ENCODE measurements at regions not wholly inside any gene's neighbourhood (a gene's known extent, or its start where the extent isn't known, plus 50 kb on each side); places are given as distances from the start of the nearest gene placed in this dataset.

DNA sequence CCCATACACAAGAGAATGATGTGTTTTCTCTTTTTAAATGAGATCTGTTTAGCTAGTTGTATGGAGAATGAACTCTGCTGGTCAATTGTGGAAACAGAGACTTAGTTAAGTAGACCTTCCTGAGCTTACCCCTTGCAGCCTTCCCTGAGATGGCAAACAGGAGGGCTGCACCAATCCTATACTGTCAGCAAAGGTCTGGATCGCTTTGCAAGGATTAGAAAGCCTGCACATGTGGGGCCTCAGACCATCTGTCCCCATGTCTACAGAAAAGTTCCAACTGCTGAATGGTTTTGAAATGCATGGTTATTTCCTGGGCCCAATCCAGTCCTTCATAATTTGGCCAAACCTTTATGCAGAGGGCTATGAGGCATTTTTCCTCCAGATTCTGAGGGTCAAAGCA is 183.9 kb upstream of the SLC10A2 start:
- DNase-seq, result no peak

DNA sequence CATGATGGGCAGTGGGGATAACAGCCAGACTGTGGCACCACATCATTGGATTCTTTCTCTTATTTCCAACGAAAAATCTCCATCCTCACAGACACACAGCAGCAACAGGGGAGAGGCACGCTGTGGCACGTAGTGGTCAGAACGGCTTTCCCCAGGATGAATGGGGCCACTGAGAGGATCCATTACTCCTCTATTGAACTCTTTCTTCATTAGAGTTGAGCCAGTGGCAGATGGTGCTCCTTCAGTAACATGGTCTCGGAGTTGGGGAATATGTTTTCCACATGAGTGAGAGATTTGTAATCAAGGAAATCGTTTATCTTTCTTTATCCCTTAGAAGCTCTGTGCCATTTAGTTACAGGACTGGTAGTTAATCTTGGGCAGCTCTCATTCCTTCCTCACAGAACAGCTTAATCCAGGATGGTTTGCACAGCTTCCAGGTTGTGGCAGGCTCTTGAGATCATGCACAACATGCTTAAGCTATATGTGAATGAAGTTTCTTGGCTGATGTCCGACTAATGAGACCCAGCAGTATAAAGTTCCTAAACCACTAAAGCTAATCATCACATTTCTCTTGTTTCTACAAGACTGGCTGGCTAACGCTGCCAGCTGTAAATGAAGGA is 180.5 kb upstream of the SLC10A2 start:
- no peak for DNase-seq

DNA sequence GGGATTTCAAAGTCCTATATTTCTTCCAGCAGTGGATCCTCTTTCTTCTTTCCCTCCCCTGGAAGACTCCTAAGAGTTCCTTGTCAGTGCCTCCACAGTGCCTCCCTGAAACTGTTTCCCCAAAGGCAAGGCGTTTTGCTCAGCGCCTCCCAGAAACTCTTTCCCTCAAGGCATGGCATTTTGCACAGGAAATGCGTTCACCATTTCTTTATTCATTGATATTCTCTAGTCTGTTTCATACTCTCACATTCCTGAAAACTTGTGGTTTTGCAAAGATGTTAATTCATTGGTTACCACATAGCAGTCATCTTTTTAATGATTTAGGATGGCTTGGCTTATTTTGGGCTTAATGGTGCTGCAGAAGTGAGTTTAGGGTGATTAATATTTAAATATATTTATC is 177.3 kb upstream of the SLC10A2 start:
- DNase-seq, result no peak

DNA sequence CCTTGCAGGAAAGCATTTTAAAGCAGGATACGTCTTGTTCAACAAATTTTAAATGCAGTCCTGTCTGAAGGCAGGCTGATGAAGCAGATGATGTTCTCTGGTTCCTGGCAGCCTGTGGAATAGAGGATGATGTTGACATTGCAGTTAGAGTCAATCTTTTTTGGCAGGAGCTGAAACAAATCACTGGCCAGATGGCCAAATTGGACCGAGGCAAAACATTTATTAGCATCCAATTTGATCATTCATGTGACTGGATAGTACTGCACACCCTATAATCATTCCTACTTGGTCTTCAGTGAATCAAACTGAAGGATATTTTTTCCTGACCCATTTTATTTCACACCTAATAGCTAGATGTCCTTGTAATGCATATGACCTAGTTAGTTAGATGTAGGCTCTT is 172.2 kb upstream of the SLC10A2 start:
- DNase-seq, result no peak

DNA sequence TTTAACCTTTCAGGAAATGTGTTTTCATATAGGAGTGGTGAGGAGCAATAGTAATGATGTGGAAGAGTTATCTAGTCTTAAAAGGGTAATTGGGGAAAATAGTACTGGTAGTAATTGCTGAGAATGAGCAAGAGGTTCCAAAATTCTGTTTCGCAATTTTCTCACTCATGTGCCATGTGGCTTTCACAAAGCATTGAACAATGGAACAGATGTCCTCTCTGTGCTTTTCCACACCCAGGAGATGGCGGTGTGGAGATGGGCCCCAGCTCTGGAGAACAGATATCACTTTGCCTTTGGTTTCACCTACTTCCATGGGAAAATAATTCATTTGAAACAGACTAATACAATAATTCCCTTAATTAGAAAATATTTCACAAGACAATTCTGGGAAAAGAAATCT is 170.0 kb upstream of the SLC10A2 start:
- no peak for DNase-seq

DNA sequence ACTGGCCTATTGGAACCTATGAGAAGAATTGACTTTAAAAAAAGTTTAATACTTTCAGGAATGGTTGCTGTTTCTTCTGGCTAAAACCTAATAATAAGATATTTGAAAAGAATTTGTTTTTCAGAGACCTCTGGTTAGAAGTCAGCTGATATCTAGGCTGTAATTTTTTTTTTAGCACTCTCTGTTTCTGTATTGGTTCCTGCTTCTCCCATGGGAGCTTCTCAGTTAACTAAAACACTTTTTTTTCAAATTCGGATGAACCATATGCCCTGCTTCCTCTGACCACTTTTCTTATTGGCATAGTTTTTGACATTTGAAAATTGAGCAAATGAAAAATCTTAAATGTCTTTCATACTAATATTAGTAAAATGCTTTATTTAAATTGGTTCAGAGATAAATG is 163.5 kb upstream of the SLC10A2 start:
- no peak for DNase-seq

- no peak for DNase-seq
Measured at GRCh38 chr13:103224804-103225203, 158.6 kb upstream of the SLC10A2 start.

GRCh38 chr13:103222683-103223082 is 156.5 kb upstream of the SLC10A2 start:
- no peak for DNase-seq

DNA sequence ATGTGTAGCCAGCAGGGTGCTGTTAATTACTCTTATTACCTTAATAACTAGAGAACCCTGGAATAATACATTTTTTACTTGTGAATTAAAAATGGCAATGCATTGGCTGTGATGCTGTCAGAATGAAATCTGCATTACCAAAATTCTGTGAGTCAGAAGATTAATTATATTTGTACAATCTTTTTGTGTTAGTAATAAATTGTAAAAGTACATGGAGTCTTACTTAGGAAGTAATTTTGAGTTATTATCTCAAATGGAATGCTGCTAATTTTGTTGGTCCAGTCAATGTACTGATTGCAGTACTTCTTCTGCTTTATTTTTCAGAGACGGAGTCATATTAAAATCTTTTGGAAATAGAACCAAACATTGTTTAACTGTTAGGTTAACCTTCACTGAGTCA is 152.0 kb upstream of the SLC10A2 start:
- no peak for DNase-seq

DNA sequence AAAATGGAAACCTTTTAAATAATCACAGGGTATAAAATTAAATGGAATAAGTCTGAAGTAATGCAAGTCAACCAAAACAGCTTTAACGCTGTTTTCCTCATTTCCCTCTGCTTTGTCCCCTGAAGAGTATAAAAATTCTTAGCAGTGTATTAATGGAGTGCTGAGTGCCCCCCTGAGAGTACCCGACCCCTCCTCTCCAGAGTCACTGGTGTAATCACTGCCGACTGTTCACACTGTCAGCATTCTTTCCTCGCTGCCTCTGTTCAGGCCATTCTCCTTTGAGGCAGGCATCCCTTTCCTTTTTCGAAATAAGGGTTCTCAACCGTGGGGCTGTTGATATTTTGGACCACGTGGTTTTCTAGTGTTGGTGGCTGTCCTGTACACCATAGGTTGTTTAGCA is 146.9 kb upstream of the SLC10A2 start:
- no peak for DNase-seq

DNA sequence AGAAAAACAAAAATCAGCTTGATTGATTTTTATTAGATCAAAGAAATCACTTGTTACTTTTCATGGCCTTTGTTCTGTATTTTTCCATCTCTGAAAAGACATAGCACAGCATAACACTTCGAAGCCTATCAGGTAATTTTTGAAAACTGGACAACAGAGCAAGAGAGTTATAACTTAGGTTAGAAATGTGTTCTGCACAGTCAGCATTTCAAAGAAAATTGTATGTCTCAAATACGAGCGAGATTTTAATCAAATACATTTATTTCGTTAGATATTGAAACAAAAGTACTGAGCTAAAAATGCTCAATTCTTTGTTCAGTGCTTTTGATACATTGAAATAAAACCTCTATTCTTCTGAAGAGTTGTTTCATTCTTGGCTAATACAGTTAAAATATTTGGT is 144.1 kb upstream of the SLC10A2 start:
- no peak for DNase-seq

DNA sequence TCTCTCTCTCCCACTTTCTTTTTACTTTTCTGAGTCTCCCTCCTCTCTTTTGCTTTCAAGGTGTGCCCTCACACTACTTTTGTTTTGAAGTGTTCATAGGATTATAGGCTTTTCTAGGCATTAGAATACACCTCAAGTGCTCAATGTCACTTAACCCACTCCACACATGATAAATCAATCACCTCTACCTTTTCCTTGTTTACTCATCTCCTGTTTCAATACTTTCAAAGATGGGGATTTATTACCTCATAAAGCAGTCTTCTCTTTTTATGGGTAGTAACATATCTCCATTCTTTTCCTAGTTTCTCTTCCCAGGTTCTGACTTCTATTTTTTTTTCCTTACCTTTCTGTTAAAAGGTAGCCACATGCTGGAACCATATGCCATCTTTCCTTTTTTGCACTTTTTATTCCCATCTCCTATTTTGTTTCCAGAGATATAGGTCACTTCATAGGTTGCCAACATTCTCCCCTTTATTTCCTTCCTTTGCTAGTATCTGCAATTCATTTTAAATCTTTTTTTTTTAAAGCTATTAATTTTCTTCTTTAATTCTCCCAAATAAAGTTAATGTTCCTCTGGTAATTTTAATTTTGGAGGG is 137.6 kb upstream of the SLC10A2 start:
- no peak for DNase-seq

GRCh38 chr13:103200118-103200885 is 134.1 kb upstream of the SLC10A2 start:
- DNase-seq, result no peak

DNA sequence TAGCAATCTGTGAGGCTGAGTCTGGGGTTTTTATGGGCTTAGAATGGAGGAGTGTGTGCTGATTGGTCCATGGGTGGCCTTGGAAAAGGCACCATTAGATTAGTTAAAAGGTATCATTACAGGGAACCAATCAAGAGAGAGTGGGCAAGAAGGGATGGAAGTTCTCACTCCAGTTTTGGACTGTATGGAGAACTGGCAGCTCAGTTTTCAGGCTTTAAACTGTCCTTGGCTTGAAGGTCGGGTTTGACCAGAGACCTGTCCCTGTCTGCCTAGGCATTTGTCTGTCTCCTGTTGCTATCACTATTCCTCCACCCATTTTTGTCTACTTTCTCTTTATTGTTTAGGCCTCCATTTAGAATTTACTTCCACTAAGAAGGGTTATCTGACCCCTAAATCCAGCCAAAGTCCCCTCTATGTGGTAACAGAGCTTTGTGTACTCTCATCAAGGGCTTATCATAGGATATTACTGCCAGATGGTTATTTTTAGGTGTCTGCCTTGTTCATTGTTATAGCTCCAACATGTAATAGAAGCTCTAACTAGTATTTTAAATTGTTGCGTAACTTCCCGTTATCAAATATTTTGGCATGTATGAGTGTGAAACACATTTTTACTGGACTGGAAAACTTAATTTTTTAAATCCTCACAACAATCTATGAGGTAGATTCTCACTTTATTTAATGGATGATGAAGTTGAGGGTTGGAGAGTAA is 133.3 kb upstream of the SLC10A2 start:
- DNase-seq, result no peak

GRCh38 chr13:103196356-103196755 is 130.1 kb upstream of the SLC10A2 start:
- no peak for DNase-seq

DNA sequence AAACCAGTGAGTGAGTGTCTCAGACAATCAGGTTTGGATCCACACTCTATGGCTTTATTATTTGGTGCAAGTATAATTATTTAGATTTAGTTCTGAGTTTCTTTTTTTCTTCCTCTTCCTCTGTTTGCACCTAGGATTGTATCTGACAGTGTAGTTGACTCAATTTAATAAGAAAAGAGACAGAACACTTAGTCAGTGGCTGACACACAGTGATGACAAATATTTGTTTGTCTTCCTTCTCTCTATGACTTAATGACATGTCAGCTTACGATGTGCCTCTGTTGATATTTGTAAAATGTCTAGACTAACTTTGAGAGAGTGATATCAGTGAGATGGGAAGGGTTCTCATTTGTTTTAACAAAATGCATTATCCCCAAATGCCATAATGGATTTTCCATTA is 129.5 kb upstream of the SLC10A2 start:
- no peak for DNase-seq

DNA sequence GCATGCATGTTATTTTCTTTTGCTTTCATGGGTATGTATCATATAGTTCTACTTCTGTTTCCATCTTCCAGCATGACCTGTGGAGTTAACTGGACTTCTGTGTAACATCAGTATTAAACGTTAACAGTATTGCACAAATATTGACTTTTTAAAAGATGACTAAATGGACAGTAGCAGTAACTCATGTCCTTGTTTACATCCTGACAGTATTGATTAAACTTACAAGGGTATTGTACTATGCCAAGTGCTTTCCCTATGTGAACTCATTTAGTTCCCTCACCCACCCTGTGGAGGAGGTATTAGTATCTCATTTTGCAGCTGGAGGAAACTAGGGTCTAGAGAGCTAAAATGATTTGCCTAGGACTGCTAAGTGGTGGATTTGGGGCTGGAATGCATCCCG is 128.7 kb upstream of the SLC10A2 start:
- no peak for DNase-seq

DNA sequence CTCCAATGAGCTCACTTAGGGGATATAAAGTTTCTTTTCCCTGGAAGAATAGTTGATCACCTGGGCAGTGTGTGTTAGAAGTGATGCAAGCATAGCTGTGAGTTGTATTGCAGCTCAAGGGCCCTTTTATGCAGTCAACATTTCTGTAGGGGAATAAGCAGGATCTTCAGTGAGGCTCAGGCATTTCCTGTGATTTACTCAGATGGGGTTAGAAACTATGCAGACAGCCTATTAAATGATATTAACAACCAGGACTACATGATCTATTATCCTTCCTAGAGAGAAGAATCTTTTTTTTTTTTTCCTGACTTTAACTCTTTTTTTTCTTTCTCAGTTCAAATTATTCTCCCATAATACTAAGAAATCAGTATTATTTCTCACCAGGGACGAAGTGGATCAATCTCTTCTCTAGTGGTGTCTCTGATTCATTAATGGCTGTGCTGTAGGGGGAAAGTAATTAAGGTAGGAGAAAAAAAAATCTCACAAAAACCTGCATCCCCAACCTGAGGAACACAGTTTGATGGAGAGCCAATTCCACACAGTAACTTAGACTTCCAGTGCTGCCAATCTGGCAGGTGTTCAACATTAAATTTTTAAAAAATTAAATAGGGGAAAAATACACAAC is 126.4 kb upstream of the SLC10A2 start:
- no peak for DNase-seq

GRCh38 chr13:103190841-103191240 is 124.6 kb upstream of the SLC10A2 start:
- DNase-seq, result no peak

GRCh38 chr13:103188713-103189326 is 122.6 kb upstream of the SLC10A2 start:
- DNase-seq, result peak; percentile 26

DNA sequence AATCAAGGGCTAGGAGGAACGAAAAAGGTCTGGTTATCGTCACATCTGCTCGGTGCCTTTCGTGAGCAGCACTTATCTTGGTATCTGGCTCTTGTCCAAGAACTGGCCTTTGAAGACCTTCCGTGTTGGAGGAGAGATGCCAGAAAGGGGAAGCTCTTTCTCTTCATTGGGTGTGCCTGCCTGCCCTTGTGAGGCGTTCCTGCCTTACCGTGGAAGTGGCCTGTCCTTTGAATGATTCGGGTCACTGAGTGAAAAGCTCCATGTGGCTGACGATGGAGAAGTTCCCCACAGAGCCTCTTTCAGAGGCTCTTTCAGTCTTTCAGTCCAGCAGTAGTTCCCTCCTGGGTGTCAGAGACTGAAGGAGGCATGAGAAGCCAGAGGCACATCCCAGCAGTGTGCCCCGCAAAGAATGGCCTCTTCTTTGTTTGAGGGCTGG is 121.5 kb upstream of the SLC10A2 start:
- no peak for DNase-seq

DNA sequence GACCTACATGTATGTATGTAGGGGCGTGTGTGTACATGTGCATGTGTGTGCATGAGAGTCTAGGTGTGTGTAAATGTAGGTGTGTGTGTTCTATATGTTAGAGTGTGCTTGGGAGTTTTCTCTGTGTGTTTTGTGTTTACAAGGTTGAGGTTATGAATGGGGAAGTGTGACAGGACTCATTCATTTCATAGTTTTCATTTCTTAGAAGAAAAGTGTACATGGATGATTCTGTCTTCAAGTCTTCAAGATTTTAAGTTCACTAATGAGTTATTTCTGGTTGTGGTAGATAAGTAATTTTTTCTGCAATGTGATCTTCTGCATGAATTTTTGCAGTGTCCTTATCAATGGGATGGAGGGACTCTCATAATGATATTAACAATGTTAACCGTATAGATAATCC is 118.2 kb upstream of the SLC10A2 start:
- DNase-seq, result no peak

Data from KG1 (cell line).